ENCODE measurements at regions not wholly inside any gene's neighbourhood (a gene's known extent, or its start where the extent isn't known, plus 50 kb on each side); places are given as distances from the start of the nearest gene placed in this dataset.

DNA sequence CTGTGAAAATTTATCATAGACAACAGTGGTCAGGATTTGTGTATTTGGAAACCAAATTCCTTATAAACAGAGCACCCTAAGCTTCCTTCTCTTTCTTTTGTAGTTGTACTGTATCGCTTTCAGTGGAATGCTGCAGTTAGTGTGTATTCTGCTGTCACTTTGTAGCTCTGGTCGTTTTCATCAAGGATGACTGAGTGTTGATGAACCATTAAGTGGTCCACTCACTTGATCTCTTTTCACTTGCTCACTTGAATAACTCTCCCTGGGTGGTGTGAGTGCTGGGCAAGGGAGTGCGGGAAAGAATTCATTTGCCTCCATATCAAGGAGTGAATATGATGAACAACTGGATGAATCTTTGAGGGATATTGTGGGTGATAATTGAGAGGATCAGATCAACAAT, 1225.7 kb upstream of the WWC1 start (continued):
- TF ChIP-seq, protein P1, sequence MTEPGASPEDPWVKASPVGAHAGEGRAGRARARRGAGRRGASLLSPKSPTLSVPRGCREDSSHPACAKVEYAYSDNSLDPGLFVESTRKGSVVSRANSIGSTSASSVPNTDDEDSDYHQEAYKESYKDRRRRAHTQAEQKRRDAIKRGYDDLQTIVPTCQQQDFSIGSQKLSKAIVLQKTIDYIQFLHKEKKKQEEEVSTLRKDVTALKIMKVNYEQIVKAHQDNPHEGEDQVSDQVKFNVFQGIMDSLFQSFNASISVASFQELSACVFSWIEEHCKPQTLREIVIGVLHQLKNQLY (CRISPR knock-in tag; IDR thresholded peaks at IDR 0.05) = no peak
- TF ChIP-seq ZNF423 (CRISPR knock-in tag; IDR thresholded peaks at IDR 0.05) = no peak
- no peak for TF ChIP-seq ATF1 (CRISPR knock-in tag; IDR thresholded peaks at IDR 0.05)
- TF ChIP-seq TCF7 (CRISPR knock-in tag; IDR thresholded peaks at IDR 0.05; ENCODE audit: low read depth) = no peak
- no peak for TF ChIP-seq FOXP1 (CRISPR knock-in tag; IDR thresholded peaks at IDR 0.05; ENCODE audit: borderline replicate concordance)
- TF ChIP-seq IRF2 (CRISPR knock-in tag; IDR thresholded peaks at IDR 0.05; ENCODE audit: borderline replicate concordance, low read depth) = no peak
- TF ChIP-seq, protein P2, sequence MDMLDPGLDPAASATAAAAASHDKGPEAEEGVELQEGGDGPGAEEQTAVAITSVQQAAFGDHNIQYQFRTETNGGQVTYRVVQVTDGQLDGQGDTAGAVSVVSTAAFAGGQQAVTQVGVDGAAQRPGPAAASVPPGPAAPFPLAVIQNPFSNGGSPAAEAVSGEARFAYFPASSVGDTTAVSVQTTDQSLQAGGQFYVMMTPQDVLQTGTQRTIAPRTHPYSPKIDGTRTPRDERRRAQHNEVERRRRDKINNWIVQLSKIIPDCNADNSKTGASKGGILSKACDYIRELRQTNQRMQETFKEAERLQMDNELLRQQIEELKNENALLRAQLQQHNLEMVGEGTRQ (CRISPR knock-in tag; IDR thresholded peaks at IDR 0.05) = no peak
- TF ChIP-seq ESRRA (CRISPR knock-in tag; IDR thresholded peaks at IDR 0.05; ENCODE audit: borderline replicate concordance) = no peak
- TF ChIP-seq, protein P3, sequence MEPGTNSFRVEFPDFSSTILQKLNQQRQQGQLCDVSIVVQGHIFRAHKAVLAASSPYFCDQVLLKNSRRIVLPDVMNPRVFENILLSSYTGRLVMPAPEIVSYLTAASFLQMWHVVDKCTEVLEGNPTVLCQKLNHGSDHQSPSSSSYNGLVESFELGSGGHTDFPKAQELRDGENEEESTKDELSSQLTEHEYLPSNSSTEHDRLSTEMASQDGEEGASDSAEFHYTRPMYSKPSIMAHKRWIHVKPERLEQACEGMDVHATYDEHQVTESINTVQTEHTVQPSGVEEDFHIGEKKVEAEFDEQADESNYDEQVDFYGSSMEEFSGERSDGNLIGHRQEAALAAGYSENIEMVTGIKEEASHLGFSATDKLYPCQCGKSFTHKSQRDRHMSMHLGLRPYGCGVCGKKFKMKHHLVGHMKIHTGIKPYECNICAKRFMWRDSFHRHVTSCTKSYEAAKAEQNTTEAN (CRISPR knock-in tag; IDR thresholded peaks at IDR 0.05) = no peak
- TF ChIP-seq KAT7 (CRISPR knock-in tag; IDR thresholded peaks at IDR 0.05; ENCODE audit: borderline replicate concordance) = no peak
- no peak for TF ChIP-seq NFE2L1 (CRISPR knock-in tag; IDR thresholded peaks at IDR 0.05)
- TF ChIP-seq CREM (CRISPR knock-in tag; IDR thresholded peaks at IDR 0.05) = no peak

DNA sequence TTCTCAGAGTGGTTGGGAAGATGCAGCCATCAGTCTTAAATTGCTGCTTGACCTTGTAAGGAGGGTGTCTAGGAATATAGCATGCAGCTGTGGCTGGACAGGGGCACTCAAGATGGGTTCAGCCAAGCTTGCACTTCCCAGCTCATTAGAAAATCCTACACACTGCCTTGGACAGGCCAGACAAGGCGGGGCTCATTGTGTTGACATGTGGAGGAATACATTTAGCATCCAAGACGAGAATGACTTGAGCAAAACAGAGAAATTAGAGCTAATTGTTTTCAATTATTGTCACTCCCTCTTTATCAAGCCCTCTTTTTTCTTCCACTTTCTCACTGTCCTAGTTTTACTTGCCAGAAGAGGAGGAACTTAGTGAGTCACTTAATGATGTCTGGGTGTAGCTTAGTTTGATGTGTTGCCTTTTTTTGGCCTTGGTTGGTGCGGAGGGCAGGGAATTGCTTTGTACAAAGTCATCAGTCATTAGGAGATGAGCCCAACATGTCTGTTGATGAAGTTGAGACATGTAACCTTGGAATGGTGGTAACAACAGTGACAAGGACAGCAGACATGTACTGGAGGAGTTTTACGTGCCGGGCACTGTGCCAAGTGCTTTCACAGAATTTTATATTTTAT, 1219.3 kb upstream of the WWC1 start:
- Mint-ChIP-seq H3K4me1 (no peaks in the 10 kb centered on the region), H3K9me3 (no peaks in the 10 kb centered on the region), H3K27ac (no peak overlapping the region), H3K27me3 (ENCODE audit: low read depth) (no peaks in the 10 kb centered on the region), H3K4me3 (no peak overlapping the region), H3K36me3 (no peaks in the 10 kb centered on the region)
- DNase-seq (ENCODE audit: low spot score) = no peak
- ChIA-PET POLR2A (no interaction called here), CTCF (no interaction called here)
- TF ChIP-seq TEAD1 (CRISPR knock-in tag; IDR thresholded peaks at IDR 0.05) (no peak), ZNF416 (CRISPR knock-in tag; IDR thresholded peaks at IDR 0.05) (no peak), ATF1 (CRISPR knock-in tag; IDR thresholded peaks at IDR 0.05) (no peak), SMAD3 (CRISPR knock-in tag; IDR thresholded peaks at IDR 0.05; ENCODE audit: borderline replicate concordance) (no peak), HMGA2 (CRISPR knock-in tag; IDR thresholded peaks at IDR 0.05) (no peak), TCF7 (CRISPR knock-in tag; IDR thresholded peaks at IDR 0.05; ENCODE audit: low read depth) (no peak), ELF4 (CRISPR knock-in tag; IDR thresholded peaks at IDR 0.05; ENCODE audit: low read depth) (no peak), CREM (CRISPR knock-in tag; IDR thresholded peaks at IDR 0.05) (no peak), TP53 (CRISPR knock-in tag; IDR thresholded peaks at IDR 0.05) (no peak), JAZF1 (CRISPR knock-in tag; IDR thresholded peaks at IDR 0.05) (no peak)
- TF ChIP-seq, protein P4, sequence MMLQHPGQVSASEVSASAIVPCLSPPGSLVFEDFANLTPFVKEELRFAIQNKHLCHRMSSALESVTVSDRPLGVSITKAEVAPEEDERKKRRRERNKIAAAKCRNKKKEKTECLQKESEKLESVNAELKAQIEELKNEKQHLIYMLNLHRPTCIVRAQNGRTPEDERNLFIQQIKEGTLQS (CRISPR knock-in tag; conservative IDR thresholded peaks at IDR 0.05) = no peak
- ATAC-seq = no peak

DNA sequence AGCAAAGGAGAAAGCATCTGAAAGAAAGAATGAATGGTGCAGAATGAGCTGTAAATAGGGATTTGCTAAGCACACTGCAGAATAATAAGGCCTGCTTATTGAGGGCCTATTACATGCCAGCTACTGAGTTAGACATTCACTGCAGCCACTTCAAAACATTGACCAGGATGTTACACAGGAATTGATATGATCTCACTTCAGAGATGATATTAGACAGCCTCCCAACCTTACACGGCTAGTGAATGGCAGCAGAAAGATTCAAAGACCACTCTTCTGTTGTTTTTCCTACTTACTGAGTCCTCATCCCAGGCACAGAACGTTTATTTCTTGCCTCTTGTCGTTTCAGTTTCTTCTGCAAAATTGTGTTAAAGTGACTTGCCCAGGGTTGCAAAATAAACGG, 1209.9 kb upstream of the WWC1 start:
- Mint-ChIP-seq H3K27ac (no peak overlapping the region), H3K4me1 (peaks cover 8% of the 10 kb centered on the region), H3K9me3 (no peaks in the 10 kb centered on the region), H3K36me3 (no peaks in the 10 kb centered on the region), H3K4me3 (no peak overlapping the region), H3K27me3 (ENCODE audit: low read depth) (no peaks in the 10 kb centered on the region)
- no peak for DNase-seq (ENCODE audit: low spot score)
- ChIA-PET POLR2A (no interaction called here), CTCF (no interaction called here)
- ATAC-seq = no peak
- TF ChIP-seq, protein P5, sequence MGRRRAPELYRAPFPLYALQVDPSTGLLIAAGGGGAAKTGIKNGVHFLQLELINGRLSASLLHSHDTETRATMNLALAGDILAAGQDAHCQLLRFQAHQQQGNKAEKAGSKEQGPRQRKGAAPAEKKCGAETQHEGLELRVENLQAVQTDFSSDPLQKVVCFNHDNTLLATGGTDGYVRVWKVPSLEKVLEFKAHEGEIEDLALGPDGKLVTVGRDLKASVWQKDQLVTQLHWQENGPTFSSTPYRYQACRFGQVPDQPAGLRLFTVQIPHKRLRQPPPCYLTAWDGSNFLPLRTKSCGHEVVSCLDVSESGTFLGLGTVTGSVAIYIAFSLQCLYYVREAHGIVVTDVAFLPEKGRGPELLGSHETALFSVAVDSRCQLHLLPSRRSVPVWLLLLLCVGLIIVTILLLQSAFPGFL (CRISPR knock-in tag; IDR thresholded peaks at IDR 0.05; ENCODE audit: borderline replicate concordance) = no peak
- TF ChIP-seq, protein P6, sequence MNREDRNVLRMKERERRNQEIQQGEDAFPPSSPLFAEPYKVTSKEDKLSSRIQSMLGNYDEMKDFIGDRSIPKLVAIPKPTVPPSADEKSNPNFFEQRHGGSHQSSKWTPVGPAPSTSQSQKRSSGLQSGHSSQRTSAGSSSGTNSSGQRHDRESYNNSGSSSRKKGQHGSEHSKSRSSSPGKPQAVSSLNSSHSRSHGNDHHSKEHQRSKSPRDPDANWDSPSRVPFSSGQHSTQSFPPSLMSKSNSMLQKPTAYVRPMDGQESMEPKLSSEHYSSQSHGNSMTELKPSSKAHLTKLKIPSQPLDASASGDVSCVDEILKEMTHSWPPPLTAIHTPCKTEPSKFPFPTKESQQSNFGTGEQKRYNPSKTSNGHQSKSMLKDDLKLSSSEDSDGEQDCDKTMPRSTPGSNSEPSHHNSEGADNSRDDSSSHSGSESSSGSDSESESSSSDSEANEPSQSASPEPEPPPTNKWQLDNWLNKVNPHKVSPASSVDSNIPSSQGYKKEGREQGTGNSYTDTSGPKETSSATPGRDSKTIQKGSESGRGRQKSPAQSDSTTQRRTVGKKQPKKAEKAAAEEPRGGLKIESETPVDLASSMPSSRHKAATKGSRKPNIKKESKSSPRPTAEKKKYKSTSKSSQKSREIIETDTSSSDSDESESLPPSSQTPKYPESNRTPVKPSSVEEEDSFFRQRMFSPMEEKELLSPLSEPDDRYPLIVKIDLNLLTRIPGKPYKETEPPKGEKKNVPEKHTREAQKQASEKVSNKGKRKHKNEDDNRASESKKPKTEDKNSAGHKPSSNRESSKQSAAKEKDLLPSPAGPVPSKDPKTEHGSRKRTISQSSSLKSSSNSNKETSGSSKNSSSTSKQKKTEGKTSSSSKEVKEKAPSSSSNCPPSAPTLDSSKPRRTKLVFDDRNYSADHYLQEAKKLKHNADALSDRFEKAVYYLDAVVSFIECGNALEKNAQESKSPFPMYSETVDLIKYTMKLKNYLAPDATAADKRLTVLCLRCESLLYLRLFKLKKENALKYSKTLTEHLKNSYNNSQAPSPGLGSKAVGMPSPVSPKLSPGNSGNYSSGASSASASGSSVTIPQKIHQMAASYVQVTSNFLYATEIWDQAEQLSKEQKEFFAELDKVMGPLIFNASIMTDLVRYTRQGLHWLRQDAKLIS (CRISPR knock-in tag; IDR thresholded peaks at IDR 0.05; ENCODE audit: borderline replicate concordance) = no peak
- TF ChIP-seq MYBL2 (CRISPR knock-in tag; IDR thresholded peaks at IDR 0.05) = no peak
- no peak for TF ChIP-seq GABPB1 (CRISPR knock-in tag; IDR thresholded peaks at IDR 0.05)
- TF ChIP-seq, protein P7, sequence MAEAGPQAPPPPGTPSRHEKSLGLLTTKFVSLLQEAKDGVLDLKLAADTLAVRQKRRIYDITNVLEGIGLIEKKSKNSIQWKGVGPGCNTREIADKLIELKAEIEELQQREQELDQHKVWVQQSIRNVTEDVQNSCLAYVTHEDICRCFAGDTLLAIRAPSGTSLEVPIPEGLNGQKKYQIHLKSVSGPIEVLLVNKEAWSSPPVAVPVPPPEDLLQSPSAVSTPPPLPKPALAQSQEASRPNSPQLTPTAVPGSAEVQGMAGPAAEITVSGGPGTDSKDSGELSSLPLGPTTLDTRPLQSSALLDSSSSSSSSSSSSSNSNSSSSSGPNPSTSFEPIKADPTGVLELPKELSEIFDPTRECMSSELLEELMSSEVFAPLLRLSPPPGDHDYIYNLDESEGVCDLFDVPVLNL (CRISPR knock-in tag; IDR thresholded peaks at IDR 0.05; ENCODE audit: borderline replicate concordance, low read depth) = no peak
